GM12873 (cell line): ENCODE measurements at regions not wholly inside any gene's neighbourhood (a gene's known extent, or its start where the extent isn't known, plus 50 kb on each side); places are given as distances from the start of the nearest gene placed in this dataset.

Source experiments
- CTCF ChIP-seq: IDR thresholded peaks from 2 replicates; pipeline ENCODE4 v1.5.1; 2012; ENCODE audit warnings: low read depth, mild to moderate bottlenecking, moderate library complexity, low read length, control low read depth; ENCODE audit not compliant: insufficient read depth; ENCODE audit errors: missing control alignments

GRCh38 chr18:39515299-39515698 is 1949.7 kb upstream of the CELF4 start:
- TF ChIP-seq CTCF = no peak

GRCh38 chr18:39513186-39513585 is 1947.6 kb upstream of the CELF4 start:
- no peak for TF ChIP-seq CTCF

GRCh38 chr18:39506581-39507330 is 1941.2 kb upstream of the CELF4 start:
- no peak for TF ChIP-seq CTCF

GRCh38 chr18:39500306-39500705 is 1934.7 kb upstream of the CELF4 start:
- no peak for TF ChIP-seq CTCF

GRCh38 chr18:39497821-39498220 is 1932.2 kb upstream of the CELF4 start:
- no peak for TF ChIP-seq CTCF

- TF ChIP-seq CTCF = no peak
These were observed 1931.4 kb upstream of the CELF4 start for GRCh38 chr18:39496986-39497385.

- TF ChIP-seq CTCF = no peak
These were observed 1928.8 kb upstream of the CELF4 start for GRCh38 chr18:39494211-39494896.
